WTC11 (cell line): ENCODE measurements at regions not wholly inside any gene's neighbourhood (a gene's known extent, or its start where the extent isn't known, plus 50 kb on each side); places are given as distances from the start of the nearest gene placed in this dataset.

Experiments used
- ATAC-seq: fragments of 200-7000 bp; cut with Tn5 transposase; 2 replicates; pipeline ENCODE4 v1.10.0; 2021; ENCODE audit warnings: mild to moderate bottlenecking, moderate library complexity
- CTCF ChIA-PET: fragments of 300-600 bp; sonication (Branson Sonifier 250); formaldehyde crosslinking; loops from one replicate; lab custom pipeline; 2021; ENCODE audit warnings: antibody characterized with exemption; lab: Charles Lee
- POLR2A ChIA-PET: fragments of 350-600 bp; sonication (Branson Sonifier 250); formaldehyde crosslinking; loops from one replicate; lab custom pipeline; 2021; ENCODE audit warnings: antibody characterized with exemption; lab: Charles Lee
- DNase-seq: peaks from one replicate; pipeline ENCODE4 v3.0.0; 2021; ENCODE audit warnings: low spot score
- H3K27ac Mint-ChIP-seq: 2 replicates; pipeline ENCODE4 v1.8.0; 2021; ENCODE audit warnings: mixed read lengths
- H3K27me3 Mint-ChIP-seq: 2 replicates; pipeline ENCODE4 v1.8.0; 2021; ENCODE audit warnings: low read depth, mild to moderate bottlenecking, moderate library complexity, mixed read lengths
- H3K36me3 Mint-ChIP-seq: 2 replicates; pipeline ENCODE4 v1.8.0; 2021; ENCODE audit warnings: mixed read lengths
- H3K4me1 Mint-ChIP-seq: 2 replicates; pipeline ENCODE4 v1.8.0; 2022; ENCODE audit warnings: mixed read lengths
- H3K4me3 Mint-ChIP-seq: 2 replicates; pipeline ENCODE4 v1.8.0; 2021; ENCODE audit warnings: mild to moderate bottlenecking, moderate library complexity, mixed read lengths
- H3K9me3 Mint-ChIP-seq: 2 replicates; pipeline ENCODE4 v1.8.0; 2021; ENCODE audit warnings: mixed read lengths
- ATF6 ChIP-seq: sonication (generic); formaldehyde crosslinking; IDR thresholded peaks from 2 replicates; pipeline ENCODE4 v1.8.1; 2023; ENCODE audit warnings: mild to moderate bottlenecking, missing genetic modification reagents
- CBFB ChIP-seq: sonication (generic); formaldehyde crosslinking; IDR thresholded peaks from 2 replicates; pipeline ENCODE4 v1.8.1; 2022; ENCODE audit warnings: mild to moderate bottlenecking, low read depth, missing genetic modification reagents
- CREB1 ChIP-seq: sonication (generic); formaldehyde crosslinking; IDR thresholded peaks from 2 replicates; pipeline ENCODE4 v1.8.0; 2023; ENCODE audit warnings: mild to moderate bottlenecking, missing genetic modification reagents
- ELF4 ChIP-seq: sonication (generic); formaldehyde crosslinking; IDR thresholded peaks from 2 replicates; pipeline ENCODE4 v1.8.1; 2022; ENCODE audit warnings: low read depth, mild to moderate bottlenecking, moderate library complexity, missing genetic modification reagents
- ESRRA ChIP-seq: sonication (generic); formaldehyde crosslinking; IDR thresholded peaks from 2 replicates; pipeline ENCODE4 v1.8.1; 2022; ENCODE audit warnings: mild to moderate bottlenecking, missing genetic modification reagents, borderline replicate concordance
- ETV6 ChIP-seq: sonication (generic); formaldehyde crosslinking; IDR thresholded peaks from 2 replicates; pipeline ENCODE4 v1.8.1; 2022; ENCODE audit warnings: mild to moderate bottlenecking, missing genetic modification reagents
- HMGA2 ChIP-seq: fragments of 250-450 bp; sonication (Bioruptor Pico); IDR thresholded peaks from 2 replicates; pipeline ENCODE4 v1.4.0; 2021; ENCODE audit warnings: mild to moderate bottlenecking, moderate library complexity
- HMGXB4 ChIP-seq: sonication (generic); formaldehyde crosslinking; IDR thresholded peaks from 2 replicates; pipeline ENCODE4 v1.8.1; 2023; ENCODE audit warnings: mild to moderate bottlenecking, moderate library complexity, missing genetic modification reagents
- JAZF1 ChIP-seq: fragments of 250-450 bp; sonication (Bioruptor Pico); IDR thresholded peaks from 2 replicates; pipeline ENCODE4 v1.9.0; 2021; ENCODE audit warnings: moderate library complexity, mild to moderate bottlenecking, inconsistent platforms
- MAX ChIP-seq: sonication (generic); formaldehyde crosslinking; IDR thresholded peaks from 2 replicates; pipeline ENCODE4 v1.8.0; 2022; ENCODE audit warnings: mild to moderate bottlenecking, missing genetic modification reagents
- MYBL2 ChIP-seq: sonication (generic); formaldehyde crosslinking; IDR thresholded peaks from 2 replicates; pipeline ENCODE4 v1.8.1; 2023; ENCODE audit warnings: mild to moderate bottlenecking, moderate library complexity, missing genetic modification reagents
- NFATC4 ChIP-seq: fragments of 250-450 bp; sonication (Bioruptor Pico); IDR thresholded peaks from 2 replicates; pipeline ENCODE4 v1.9.0; 2021; ENCODE audit warnings: mild to moderate bottlenecking
- SOX15 ChIP-seq: fragments of 250-450 bp; sonication (Bioruptor Pico); IDR thresholded peaks from 2 replicates; pipeline ENCODE4 v1.9.0; 2021; ENCODE audit warnings: mild to moderate bottlenecking
- TEAD1 ChIP-seq: sonication (generic); formaldehyde crosslinking; IDR thresholded peaks from 2 replicates; pipeline ENCODE4 v1.8.0; 2022; ENCODE audit warnings: mild to moderate bottlenecking, missing genetic modification reagents
- TEAD4 ChIP-seq: sonication (generic); formaldehyde crosslinking; IDR thresholded peaks from 2 replicates; pipeline ENCODE4 v1.8.0; 2022; ENCODE audit warnings: mild to moderate bottlenecking, missing genetic modification reagents
- TP53 ChIP-seq: sonication (generic); formaldehyde crosslinking; IDR thresholded peaks from 2 replicates; pipeline ENCODE4 v1.8.1; 2023; ENCODE audit warnings: mild to moderate bottlenecking, missing genetic modification reagents
- ZBTB21 ChIP-seq: sonication (generic); formaldehyde crosslinking; IDR thresholded peaks from 2 replicates; pipeline ENCODE4 v1.8.1; 2023; ENCODE audit warnings: mild to moderate bottlenecking, missing genetic modification reagents, borderline replicate concordance
- ZNF263 ChIP-seq: sonication (generic); formaldehyde crosslinking; IDR thresholded peaks from 2 replicates; pipeline ENCODE4 v1.8.1; 2022; ENCODE audit warnings: low read depth, mild to moderate bottlenecking, moderate library complexity, missing genetic modification reagents
- TF ChIP-seq, protein P1 (sequence below): sonication (generic); formaldehyde crosslinking; conservative IDR thresholded peaks from 2 replicates; pipeline ENCODE4 v1.8.1; 2023; ENCODE audit warnings: mild to moderate bottlenecking, low read depth, missing genetic modification reagents, moderate library complexity

DNA sequence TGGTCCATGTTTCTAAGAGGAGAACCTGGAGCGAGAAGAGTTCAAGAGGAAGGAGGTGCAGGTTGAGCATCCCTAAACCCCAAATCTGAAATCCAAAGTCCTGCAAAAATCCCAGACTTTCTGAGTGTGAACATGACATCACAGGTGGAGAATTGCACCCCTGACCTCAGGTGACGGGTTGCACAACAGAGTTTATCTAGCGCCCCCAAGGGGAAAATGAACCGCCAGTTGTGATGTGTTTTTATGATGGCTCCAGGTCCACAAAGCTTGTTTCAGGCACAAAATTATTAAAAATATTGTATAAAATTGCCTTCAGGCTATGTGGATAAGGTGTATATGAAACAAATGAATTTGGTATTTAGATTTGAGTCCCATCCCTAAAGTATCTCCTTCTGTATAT is 420.0 kb downstream of the GABRB3 start (continued):
- TF ChIP-seq ESRRA (CRISPR knock-in tag) = no peak
- TF ChIP-seq CREB1 (CRISPR knock-in tag) = no peak
- no peak for TF ChIP-seq TP53 (CRISPR knock-in tag)
- no peak for TF ChIP-seq ZNF263 (CRISPR knock-in tag)

DNA sequence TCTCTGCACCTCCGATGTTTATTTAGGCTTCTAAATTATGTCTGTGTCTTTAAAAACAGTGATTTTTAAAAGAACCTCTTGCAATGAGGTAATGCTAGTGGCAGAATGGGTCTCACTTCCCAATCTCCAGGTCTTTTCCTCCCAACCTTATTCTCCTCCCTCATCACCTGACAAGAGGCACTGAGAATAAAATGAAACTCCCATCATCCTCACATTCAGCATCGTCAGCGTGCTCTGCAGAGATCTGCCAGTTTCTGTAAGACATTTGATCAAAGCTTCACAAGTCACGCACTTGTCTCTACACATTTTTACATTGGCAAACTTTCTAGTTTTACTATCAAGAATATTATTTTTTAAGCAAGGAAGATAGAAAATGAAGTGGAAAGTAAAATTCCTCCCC is 420.5 kb downstream of the GABRB3 start:
- ChIA-PET CTCF (interaction anchor here (0.6 to 2.0 kb wide), 7 partner anchors 19 to 434 kb away, joined by 3 to 8 read pairs (median 5); no protein-coding TSS in a partner anchor), POLR2A (no interaction called here)
- H3K9me3 Mint-ChIP-seq = peaks cover 24% of the 10 kb centered on the region
- no peak for ATAC-seq
- no peak overlapping the region for H3K4me3 Mint-ChIP-seq
- H3K27ac Mint-ChIP-seq = no peak overlapping the region
- DNase-seq = no peak
- H3K4me1 Mint-ChIP-seq = peaks cover 21% of the 10 kb centered on the region
- peaks cover 10% of the 10 kb centered on the region for H3K36me3 Mint-ChIP-seq
- no peaks in the 10 kb centered on the region for H3K27me3 Mint-ChIP-seq
- TF ChIP-seq TP53 (CRISPR knock-in tag) (no peak), ELF4 (no peak), NFATC4 (CRISPR knock-in tag) (no peak), ETV6 (no peak), MYBL2 (CRISPR knock-in tag) (no peak), TEAD4 (CRISPR knock-in tag) (no peak), HMGXB4 (no peak), CBFB (no peak), JAZF1 (CRISPR knock-in tag) (no peak), MAX (no peak), HMGA2 (no peak), SOX15 (CRISPR knock-in tag) (no peak)
- TF ChIP-seq, protein P1, sequence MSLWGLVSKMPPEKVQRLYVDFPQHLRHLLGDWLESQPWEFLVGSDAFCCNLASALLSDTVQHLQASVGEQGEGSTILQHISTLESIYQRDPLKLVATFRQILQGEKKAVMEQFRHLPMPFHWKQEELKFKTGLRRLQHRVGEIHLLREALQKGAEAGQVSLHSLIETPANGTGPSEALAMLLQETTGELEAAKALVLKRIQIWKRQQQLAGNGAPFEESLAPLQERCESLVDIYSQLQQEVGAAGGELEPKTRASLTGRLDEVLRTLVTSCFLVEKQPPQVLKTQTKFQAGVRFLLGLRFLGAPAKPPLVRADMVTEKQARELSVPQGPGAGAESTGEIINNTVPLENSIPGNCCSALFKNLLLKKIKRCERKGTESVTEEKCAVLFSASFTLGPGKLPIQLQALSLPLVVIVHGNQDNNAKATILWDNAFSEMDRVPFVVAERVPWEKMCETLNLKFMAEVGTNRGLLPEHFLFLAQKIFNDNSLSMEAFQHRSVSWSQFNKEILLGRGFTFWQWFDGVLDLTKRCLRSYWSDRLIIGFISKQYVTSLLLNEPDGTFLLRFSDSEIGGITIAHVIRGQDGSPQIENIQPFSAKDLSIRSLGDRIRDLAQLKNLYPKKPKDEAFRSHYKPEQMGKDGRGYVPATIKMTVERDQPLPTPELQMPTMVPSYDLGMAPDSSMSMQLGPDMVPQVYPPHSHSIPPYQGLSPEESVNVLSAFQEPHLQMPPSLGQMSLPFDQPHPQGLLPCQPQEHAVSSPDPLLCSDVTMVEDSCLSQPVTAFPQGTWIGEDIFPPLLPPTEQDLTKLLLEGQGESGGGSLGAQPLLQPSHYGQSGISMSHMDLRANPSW = no peak

DNA sequence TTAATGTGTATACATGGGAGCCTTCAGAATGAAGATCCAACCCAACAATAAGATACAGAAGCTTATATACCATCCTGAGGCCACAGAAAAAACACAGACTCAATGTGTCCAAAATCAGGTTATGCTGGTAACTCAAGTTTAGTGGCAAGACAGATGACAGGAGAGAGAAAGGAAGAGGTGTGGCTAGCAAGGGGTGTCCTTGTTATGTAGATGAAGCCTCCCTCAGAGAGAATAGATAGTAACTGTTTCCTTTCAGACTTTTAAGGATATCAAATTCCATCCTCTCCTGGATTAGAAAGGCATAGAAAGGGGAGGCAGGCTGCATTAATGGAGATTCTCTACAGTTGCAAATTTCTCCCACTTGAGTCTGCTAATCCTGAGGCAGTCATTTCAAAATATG is 447.4 kb downstream of the GABRB3 start:
- no peak for DNase-seq
- POLR2A ChIA-PET = no interaction called here
- TF ChIP-seq TEAD1 (CRISPR knock-in tag) (0 out of 2 replicates have a peak, but pooled peaks have one; percentile 38), ZBTB21 (CRISPR knock-in tag) (no peak), ATF6 (CRISPR knock-in tag) (no peak)
- TF ChIP-seq, all 79 proteins: peak for 1
- no peak overlapping the region for H3K4me3 Mint-ChIP-seq
- CTCF ChIA-PET = no interaction called here
- H3K36me3 Mint-ChIP-seq = peaks cover 35% of the 10 kb centered on the region
- peak; percentile 99 for ATAC-seq
- H3K9me3 Mint-ChIP-seq = peaks cover 34% of the 10 kb centered on the region
- peaks cover 4% of the 10 kb centered on the region; the same call in 1 of the 2 replicates for H3K27me3 Mint-ChIP-seq
- H3K27ac Mint-ChIP-seq = peak overlapping the region; percentile 65
- peaks cover 34% of the 10 kb centered on the region for H3K4me1 Mint-ChIP-seq
